ENCODE measurements at regions not wholly inside any gene's neighbourhood (a gene's known extent, or its start where the extent isn't known, plus 50 kb on each side); places are given as distances from the start of the nearest gene placed in this dataset.

DNA sequence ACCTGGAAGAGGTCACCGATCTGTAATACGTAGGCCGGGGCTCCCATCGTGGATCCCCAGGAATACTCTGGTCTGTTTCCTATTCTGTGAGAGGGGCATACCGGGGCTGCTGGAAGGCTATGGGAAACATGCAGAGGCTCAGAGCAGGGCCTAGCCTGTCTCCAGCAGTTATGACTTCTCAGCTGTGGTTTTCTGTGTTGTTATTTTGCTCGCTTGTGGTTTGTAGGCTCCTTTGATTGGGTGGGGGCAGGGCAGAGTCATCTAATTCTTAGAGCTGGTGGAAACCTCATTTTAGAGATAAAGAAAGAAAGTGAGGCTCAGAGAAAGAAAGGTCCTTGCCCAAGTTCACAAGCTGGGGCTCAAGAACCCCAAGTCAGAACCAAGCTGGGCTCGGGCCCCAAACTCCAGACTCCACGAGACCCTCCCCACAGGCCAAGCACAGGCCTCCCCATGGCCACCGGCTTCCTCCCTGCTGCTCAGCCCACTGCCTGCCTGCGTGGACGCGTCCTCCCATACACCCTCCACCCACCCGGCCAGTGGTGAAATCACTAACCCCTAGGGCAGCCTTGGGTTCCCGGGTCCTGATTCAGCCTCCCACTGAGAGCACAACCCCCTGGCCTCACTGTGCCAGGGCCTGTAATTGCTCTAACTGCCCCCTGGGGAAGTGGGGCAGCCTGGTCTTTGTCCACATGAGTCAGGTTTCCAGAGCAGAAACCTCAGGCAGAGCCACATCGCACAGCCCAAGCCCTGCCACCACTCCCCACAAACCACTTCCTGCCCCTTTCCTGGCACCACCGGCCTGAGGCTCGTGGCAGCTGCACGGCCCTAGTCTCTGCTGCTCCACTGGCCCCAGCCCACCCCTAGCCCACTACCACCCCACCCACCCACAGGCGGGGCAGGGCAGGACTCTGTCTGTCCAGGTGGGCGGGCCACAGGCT is 270.8 kb downstream of the UACA start:
- no peak overlapping the region for H2AFZ ChIP-seq (ENCODE audit: low read length)
- Mint-ChIP-seq H3K27me3 (ENCODE audit: low read depth) (peaks cover 3% of the 10 kb centered on the region), H3K9me3 (no peaks in the 10 kb centered on the region), H3K4me3 (no peak overlapping the region), H3K36me3 (ENCODE audit: insufficient read depth in 1 of 3, low read depth in 3 of 3) (no peaks in the 10 kb centered on the region), H3K4me1 (peaks cover 10 to 24% of the 10 kb centered on the region in 2 experiments), H3K27ac (no peak overlapping the region; a peak in 1 of 7 replicates)
- no peaks in the 10 kb centered on the region for H3K23me2 ChIP-seq (ENCODE audit: insufficient read length, low read depth, low read length, poor library complexity, severe bottlenecking)
- H2BK12ac ChIP-seq (ENCODE audit: insufficient read length, low read depth, low read length): no peak overlapping the region
- no peaks in the 10 kb centered on the region for H3K9me3 ChIP-seq (ENCODE audit: control insufficient read depth, low read depth, low read length)
- H4K91ac ChIP-seq (ENCODE audit: insufficient read length, low read depth, low read length): no peak overlapping the region
- H4K5ac ChIP-seq (ENCODE audit: insufficient read length, low read depth, low read length): no peak overlapping the region
- no peak for DNase-seq
- no peaks in the 10 kb centered on the region for H3K79me1 ChIP-seq (ENCODE audit: insufficient read depth, low read depth, low read length, poor library complexity, severe bottlenecking)
- no peaks in the 10 kb centered on the region for H3K4me1 ChIP-seq (ENCODE audit: insufficient read depth, low read length)
- H2BK20ac ChIP-seq (ENCODE audit: low read depth, low read length, poor library complexity, severe bottlenecking): no peak overlapping the region
- H2BK120ac ChIP-seq (ENCODE audit: low read depth, low read length, poor library complexity, severe bottlenecking): no peak overlapping the region
- no peak overlapping the region for H3K56ac ChIP-seq (ENCODE audit: insufficient read length, low read depth, low read length)
- H3K14ac ChIP-seq (ENCODE audit: insufficient read depth, low read length): no peak overlapping the region; the same call in 1 of the 2 replicates
- no peak overlapping the region for H3K27ac ChIP-seq (ENCODE audit: insufficient read length, low read depth, low read length)
- no peaks in the 10 kb centered on the region for H4K20me1 ChIP-seq (ENCODE audit: control insufficient read depth, insufficient read depth, insufficient read length)
- no peak overlapping the region for H2BK15ac ChIP-seq (ENCODE audit: low read depth, low read length)
- H3K4ac ChIP-seq (ENCODE audit: low read depth, low read length): no peak overlapping the region
- H2AK5ac ChIP-seq (ENCODE audit: insufficient read length, low read length): no peak overlapping the region
- H3K9ac ChIP-seq (ENCODE audit: extremely low read depth, insufficient read length, low read length): no peak overlapping the region
- H3K27me3 ChIP-seq (ENCODE audit: insufficient read depth, low read length): no peaks in the 10 kb centered on the region
- TF ChIP-seq, protein P1, sequence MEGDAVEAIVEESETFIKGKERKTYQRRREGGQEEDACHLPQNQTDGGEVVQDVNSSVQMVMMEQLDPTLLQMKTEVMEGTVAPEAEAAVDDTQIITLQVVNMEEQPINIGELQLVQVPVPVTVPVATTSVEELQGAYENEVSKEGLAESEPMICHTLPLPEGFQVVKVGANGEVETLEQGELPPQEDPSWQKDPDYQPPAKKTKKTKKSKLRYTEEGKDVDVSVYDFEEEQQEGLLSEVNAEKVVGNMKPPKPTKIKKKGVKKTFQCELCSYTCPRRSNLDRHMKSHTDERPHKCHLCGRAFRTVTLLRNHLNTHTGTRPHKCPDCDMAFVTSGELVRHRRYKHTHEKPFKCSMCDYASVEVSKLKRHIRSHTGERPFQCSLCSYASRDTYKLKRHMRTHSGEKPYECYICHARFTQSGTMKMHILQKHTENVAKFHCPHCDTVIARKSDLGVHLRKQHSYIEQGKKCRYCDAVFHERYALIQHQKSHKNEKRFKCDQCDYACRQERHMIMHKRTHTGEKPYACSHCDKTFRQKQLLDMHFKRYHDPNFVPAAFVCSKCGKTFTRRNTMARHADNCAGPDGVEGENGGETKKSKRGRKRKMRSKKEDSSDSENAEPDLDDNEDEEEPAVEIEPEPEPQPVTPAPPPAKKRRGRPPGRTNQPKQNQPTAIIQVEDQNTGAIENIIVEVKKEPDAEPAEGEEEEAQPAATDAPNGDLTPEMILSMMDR (conservative IDR thresholded peaks at IDR 0.05): no peak
- WGBS (ENCODE audit: extremely low coverage, insufficient read length, low lambda C conversion rate): no CpG with 5 or more reads among the region's 20 CpGs
- H3K4me2 ChIP-seq (ENCODE audit: insufficient read depth, insufficient read length, low read length): no peak overlapping the region
- H3K79me2 ChIP-seq (ENCODE audit: insufficient read depth, low read length): no peaks in the 10 kb centered on the region
- H4K8ac ChIP-seq (replicated peaks; ENCODE audit: insufficient read length, low read depth, low read length): no peak overlapping the region
- H3K18ac ChIP-seq (ENCODE audit: insufficient read length, low read depth, low read length): no peak overlapping the region
- H3T11ph ChIP-seq (ENCODE audit: low read length): no peak overlapping the region
- no peak overlapping the region for H2BK5ac ChIP-seq (ENCODE audit: insufficient read length, low read length)
- H3K23ac ChIP-seq (ENCODE audit: insufficient read length, low read depth, low read length): no peak overlapping the region
